Neutrophil (primary cell): ENCODE measurements at regions not wholly inside any gene's neighbourhood (a gene's known extent, or its start where the extent isn't known, plus 50 kb on each side); places are given as distances from the start of the nearest gene placed in this dataset.

Experiments
- H3K27ac ChIP-seq: fragments of 200-600 bp; sonication (generic); 2 replicates; pipeline ENCODE4 v1.5.1; 2016; ENCODE audit warnings: mild to moderate bottlenecking, moderate library complexity
- H3K27me3 ChIP-seq: fragments of 200-600 bp; sonication (generic); 2 replicates; pipeline ENCODE4 v1.6.0; 2016; ENCODE audit warnings: mild to moderate bottlenecking
- H3K36me3 ChIP-seq: fragments of 200-600 bp; sonication (generic); 2 replicates; pipeline ENCODE4 v1.5.1; 2017
- H3K4me1 ChIP-seq, 2 experiments: fragments of 200-600 bp in 1 of 2; sonication (generic) in 1 of 2; 1 replicate in 1 of 2; 2 replicates in 1 of 2; pipeline versions ENCODE4 v1.5.1 to v1.6.1; 2013 to 2016; ENCODE audit warnings: low read depth in 1 of 2, low read length in 1 of 2, mild to moderate bottlenecking in 1 of 2, moderate library complexity in 1 of 2; ENCODE audit not compliant: control insufficient read depth in 1 of 2, insufficient read depth in 1 of 2
- H3K4me3 ChIP-seq, 2 experiments: fragments of 200-600 bp in 1 of 2; sonication (generic) in 1 of 2; 1 replicate in 1 of 2; 2 replicates in 1 of 2; pipeline ENCODE4 v1.5.1; 2013 to 2016; ENCODE audit warnings: low read depth in 1 of 2, low read length in 1 of 2, mild to moderate bottlenecking in 1 of 2, moderate library complexity in 1 of 2
- H3K9me3 ChIP-seq: fragments of 200-600 bp; sonication (generic); 2 replicates; pipeline ENCODE4 v1.5.1; 2016
- CTCF ChIP-seq: fragments of 200-600 bp; sonication (generic); IDR thresholded peaks from 2 replicates; pipeline ENCODE4 v1.5.1; 2016; ENCODE audit warnings: antibody characterized with exemption

- no peak overlapping the region for H3K27ac ChIP-seq
- no peaks in the 10 kb centered on the region for H3K36me3 ChIP-seq
- H3K4me3 ChIP-seq = no peak overlapping the region
- no peaks in the 10 kb centered on the region for H3K9me3 ChIP-seq
- no peak for TF ChIP-seq CTCF
- H3K4me1 ChIP-seq = no peaks in the 10 kb centered on the region
- no peaks in the 10 kb centered on the region for H3K27me3 ChIP-seq
These were observed 213.8 kb downstream of the IBTK start for GRCh38 chr6:82033631-82034211.

GRCh38 chr6:82032444-82032843 is 215.1 kb downstream of the IBTK start:
- no peaks in the 10 kb centered on the region for H3K27me3 ChIP-seq
- no peaks in the 10 kb centered on the region for H3K36me3 ChIP-seq
- H3K27ac ChIP-seq = no peak overlapping the region
- no peak overlapping the region for H3K4me3 ChIP-seq
- no peaks in the 10 kb centered on the region for H3K4me1 ChIP-seq
- no peak for TF ChIP-seq CTCF
- no peaks in the 10 kb centered on the region for H3K9me3 ChIP-seq

GRCh38 chr6:82030761-82031503 is 216.6 kb downstream of the IBTK start:
- H3K9me3 ChIP-seq = no peaks in the 10 kb centered on the region
- H3K27ac ChIP-seq = no peak overlapping the region
- no peak overlapping the region for H3K4me3 ChIP-seq
- no peaks in the 10 kb centered on the region for H3K4me1 ChIP-seq
- no peaks in the 10 kb centered on the region for H3K36me3 ChIP-seq
- TF ChIP-seq CTCF = no peak
- H3K27me3 ChIP-seq = no peaks in the 10 kb centered on the region

GRCh38 chr6:82030301-82030700 is 217.2 kb downstream of the IBTK start:
- H3K27ac ChIP-seq = no peak overlapping the region
- TF ChIP-seq CTCF = no peak

GRCh38 chr6:82025271-82025670 is 222.3 kb downstream of the IBTK start:
- H3K27me3 ChIP-seq = no peaks in the 10 kb centered on the region
- no peak overlapping the region for H3K27ac ChIP-seq
- H3K36me3 ChIP-seq = no peaks in the 10 kb centered on the region
- H3K4me3 ChIP-seq = no peak overlapping the region
- no peak for TF ChIP-seq CTCF
- H3K9me3 ChIP-seq = no peaks in the 10 kb centered on the region
- H3K4me1 ChIP-seq = no peaks in the 10 kb centered on the region

More at GRCh38 chr6:82030301-82030700, 217.2 kb downstream of the IBTK start:
- no peak overlapping the region for H3K4me3 ChIP-seq
- no peaks in the 10 kb centered on the region for H3K4me1 ChIP-seq
- H3K9me3 ChIP-seq = no peaks in the 10 kb centered on the region
- no peaks in the 10 kb centered on the region for H3K36me3 ChIP-seq
- no peaks in the 10 kb centered on the region for H3K27me3 ChIP-seq
